GM19025 (cell line): ENCODE measurements at regions not wholly inside any gene's neighbourhood (a gene's known extent, or its start where the extent isn't known, plus 50 kb on each side); places are given as distances from the start of the nearest gene placed in this dataset.
A peak's percentile ranks its signal among the peaks of the same experiment; 100 is the strongest.
"Not testable (repeated sequence)": the region's sequence is repeated elsewhere in the genome, so short reads cannot be mapped to it uniquely, and the experiment has no call there.

Experiments
- ATAC-seq: cut with Tn5 transposase; IDR thresholded peaks from one replicate; pipeline ENCODE4 v1.9.1; 2021; ENCODE audit warnings: mild to moderate bottlenecking, low read depth, moderate library complexity; ENCODE audit not compliant: unreplicated experiment

DNA sequence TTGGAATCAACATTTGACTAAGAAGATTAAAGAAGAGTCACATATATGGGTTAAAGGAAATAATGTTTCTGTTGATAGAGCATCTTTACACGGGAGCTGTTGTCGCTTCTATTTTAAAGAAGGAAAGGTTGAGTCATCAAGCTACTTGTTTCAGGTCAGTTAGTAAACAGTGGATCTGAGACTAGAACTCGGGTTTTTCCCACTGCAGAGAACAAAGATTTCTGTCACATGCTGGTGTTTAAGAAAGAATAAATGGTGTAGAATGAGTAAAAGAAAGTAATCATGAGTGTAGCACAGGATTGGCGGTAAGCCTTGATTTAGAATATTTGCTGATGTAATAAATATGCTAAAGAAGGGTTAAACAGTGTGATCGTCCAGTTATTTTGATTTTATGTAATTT lies 455.5 kb downstream of the AEBP2 start:
- ATAC-seq = peak; percentile 56

DNA sequence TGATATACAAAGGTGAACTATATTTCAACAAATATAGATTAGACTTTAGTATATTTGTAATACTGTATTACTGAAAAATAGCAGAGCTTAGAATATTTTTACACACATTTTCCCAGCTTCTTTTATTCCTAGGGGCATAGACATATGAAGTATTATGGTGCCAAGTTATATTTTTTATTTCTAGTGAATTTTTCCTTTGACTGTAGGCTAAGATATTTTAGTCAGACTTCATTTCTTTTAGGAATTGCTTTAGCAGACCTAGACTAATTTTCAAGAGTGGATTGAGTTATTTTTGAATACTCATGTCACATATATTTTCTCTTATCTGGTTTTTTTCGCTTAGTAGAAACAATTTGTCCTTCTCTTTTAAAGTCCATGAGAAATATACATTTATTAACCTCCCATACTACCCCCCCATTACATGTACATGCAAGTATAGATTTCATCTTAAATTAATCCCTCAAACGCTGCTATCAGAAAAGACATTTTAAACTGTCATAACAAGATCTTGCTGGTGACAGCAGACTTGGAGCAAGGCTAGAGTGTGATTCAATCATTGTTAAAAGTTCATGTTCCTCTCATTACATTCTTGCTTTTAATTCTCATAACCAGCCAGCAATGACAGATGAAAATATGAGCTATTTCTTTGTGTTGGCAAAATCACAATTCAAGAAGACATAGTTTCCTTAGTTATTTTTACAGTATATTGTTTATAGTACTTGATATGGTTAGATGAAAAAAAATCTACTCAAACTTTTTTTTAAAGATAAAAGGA lies 456.1 kb downstream of the AEBP2 start:
- no peak for ATAC-seq

DNA sequence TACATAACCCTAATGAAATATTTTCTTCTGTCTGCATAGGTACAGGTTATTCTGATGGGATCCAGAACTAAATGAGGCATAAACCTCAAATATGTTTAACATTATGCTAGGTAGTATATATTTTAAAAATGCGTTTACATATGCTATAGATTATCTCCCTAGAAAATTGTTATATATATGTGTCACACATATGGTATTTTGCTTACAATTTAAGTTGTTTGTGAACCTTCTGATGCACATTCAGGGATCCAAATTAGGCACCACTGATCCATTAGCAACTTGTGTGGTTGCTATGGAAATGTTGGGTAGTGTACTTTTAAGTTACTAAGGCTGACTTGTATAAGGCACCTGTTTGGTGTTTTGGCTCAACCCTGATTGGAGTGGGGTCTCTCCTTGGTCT lies 456.7 kb downstream of the AEBP2 start:
- ATAC-seq = no peak

DNA sequence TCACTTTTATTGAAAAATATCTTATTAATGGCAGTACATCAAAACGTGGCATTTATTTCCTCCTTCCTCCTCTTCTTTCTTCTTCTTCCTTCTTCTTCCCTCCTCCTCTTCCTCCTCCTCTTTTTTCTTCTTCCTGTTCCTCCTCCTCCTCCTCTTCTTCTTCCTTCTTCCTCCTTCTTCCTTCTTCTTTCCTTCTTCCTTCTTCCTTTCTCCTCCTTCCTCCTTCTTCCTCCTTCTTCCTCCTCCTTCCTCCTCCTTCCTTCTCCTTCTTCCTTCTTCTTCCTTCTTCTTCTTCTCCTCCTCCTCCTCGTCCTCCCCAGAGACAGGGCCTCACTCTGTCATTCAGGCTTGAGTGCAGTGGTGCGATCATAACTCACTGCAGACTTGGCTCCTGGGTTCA lies 457.2 kb downstream of the AEBP2 start:
- no peak for ATAC-seq

DNA sequence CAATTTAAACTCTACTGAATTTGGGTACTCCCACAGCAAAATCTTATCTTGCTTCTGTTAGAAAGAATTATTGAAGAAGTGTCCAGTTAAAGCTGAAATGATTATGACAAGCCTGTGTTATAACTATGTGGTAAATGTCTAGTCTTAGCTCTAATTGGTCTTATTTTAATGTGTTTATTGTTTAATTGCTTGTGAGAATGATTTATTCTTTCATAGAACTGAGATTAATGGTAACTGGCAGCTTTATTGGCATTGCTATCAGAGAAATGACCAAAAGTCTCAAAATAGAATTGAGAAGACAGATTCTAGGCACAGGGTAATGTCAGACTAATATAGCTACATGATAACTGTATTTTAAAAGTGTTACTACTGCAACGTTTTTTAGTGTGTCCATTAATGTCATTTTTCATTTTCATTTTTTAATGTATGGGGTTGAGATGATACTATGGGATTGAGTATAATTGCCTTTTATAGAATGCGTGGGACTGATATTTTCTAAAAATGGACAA lies 458.7 kb downstream of the AEBP2 start:
- no peak for ATAC-seq

DNA sequence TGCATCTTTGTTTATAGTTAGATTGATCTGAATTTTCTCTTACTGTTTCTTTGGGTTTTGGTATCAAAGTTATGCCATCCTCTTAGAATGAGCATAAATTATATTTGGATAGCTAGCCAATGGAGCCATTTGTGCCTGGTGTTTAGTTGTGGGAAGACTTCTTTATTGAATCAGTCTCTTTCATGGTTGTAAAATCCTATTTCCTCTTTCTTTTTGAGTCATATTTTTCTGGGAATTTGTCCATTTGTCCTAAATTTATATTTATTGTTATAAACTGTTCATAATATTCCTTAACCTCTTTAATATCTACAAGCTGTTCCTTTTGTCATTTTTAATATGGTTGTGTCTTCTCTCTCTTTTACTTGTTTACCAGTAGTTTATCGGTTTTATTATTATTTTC lies 462.5 kb downstream of the AEBP2 start:
- no peak for ATAC-seq

DNA sequence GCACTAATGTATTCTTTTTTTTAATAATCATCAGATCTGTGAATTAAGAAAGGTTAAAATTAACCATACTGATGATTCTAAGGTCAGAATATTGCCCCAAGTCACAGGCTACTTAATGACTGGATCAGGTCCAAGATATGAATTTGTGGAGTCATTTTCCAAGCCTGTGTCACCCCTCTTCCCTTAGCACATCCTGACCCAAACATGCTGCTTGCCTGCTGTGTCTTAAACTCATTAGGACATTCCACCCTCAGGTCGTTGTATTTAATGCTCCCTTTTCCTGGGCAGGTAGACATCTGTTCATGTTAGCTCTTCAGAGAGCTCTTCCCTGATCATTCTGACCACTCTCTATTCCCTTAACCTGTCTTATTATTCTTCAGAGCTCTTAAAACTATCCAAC lies 463.5 kb upstream of the PDE3A start:
- ATAC-seq = no peak

DNA sequence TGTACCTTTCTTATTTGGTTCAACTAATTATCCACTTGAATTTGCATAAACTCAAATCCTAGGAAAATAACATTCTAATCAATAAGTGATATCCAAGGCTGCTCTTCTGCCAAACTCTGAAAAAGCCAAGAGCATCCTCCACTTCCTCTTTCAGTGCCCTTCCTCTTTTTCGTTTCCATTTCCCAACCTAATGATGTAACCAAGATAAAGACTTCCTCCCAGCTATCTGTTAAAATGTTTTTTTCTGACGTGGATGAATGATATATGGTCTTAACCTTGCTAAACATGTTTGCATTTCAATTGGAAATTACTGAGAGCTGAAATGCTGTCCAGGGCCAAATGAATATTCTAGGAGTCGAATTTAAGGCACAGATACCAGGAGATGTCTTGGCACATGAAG lies 459.5 kb upstream of the PDE3A start:
- no peak for ATAC-seq

DNA sequence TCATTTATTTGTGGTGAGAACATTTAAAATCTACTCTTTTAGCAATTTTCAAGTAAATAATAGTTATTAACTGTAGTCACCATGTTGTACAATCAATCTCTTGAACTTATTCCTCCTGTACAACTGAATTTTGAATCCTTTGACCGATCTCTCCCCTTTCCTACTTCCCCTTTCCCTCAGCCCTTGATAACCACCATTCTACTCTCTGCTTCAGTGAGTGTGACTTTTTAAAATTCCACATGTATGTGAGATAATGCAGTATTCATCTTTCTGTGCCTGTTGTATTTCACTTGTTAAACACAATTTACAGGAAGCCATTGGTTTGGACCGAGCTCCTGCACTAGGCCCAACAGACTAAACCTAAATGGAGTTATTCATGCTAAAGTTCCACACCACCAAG lies 458.9 kb upstream of the PDE3A start:
- ATAC-seq = no peak

DNA sequence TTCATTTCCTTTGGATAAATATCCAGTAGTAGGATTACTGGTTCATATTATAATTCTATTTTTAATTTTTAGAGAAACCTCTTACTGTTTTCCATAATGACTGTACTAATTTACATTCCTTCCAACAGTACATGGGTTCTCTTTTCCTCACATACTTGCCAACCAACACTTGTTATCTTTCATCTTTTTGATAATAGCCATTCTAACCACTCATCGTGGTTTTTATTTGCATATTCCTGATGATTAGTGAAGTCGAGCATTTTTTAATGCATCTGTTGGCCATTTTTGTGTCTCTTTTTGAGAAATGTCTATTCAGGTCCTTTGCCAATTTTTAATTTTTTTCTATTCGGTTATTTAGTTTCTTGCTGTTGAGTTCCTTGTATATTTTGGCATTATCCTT lies 457.7 kb upstream of the PDE3A start:
- ATAC-seq = no peak

DNA sequence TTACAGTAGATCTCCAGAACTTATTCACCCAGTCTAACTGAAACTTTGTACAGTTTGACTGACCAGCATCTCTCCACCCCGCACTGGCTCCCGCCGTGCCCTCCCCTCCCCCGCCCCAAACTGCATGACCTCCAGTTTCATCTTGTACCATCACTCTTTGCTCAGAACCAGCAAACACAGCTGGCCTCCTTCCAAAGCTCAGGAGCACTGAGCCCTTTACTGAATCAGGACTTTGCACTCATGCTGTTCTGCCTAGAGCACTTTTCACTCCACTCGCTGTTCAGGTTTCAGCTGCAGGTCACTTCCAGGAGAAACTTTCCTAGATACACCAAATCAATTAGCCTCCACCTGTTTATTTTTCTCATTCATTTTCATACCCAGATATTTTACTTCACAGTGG lies 455.3 kb upstream of the PDE3A start:
- ATAC-seq = no peak

DNA sequence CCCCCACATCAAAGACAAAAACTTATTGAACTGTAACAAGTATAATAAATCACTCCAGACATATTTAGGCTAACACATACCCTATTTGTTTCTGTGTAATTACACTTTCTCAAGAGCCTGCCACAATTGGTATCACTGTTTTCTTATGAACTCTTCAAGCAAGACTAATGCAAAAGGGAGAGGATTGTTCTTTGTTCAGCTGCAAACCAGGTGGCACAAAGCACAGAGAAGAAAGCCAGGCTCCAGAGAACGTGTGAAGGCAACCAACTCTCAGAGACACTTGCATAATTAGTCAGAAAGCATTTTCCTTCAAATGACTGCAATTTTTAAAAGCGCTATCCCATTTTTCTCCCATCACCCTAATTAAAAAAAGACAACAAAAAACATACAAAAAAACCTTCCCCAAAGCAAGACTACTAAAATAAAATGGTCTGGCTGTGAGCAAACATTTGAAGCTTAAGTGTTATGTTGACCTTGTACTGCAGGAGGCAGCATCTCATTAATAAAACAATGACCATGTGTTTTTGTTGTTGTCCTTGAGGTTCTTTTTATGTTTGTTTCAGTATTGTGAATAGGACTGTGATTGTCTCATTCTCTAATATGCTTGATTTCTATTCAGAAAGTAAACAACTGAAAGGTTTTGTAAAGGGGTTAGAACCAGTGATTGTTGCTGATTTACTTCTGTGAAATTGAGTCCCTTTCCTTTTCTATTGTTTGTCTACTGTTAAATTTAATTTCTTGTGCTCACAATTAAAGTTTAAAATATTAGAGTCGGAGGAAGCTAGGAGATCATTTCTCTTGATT lies 452.7 kb upstream of the PDE3A start:
- no peak for ATAC-seq

DNA sequence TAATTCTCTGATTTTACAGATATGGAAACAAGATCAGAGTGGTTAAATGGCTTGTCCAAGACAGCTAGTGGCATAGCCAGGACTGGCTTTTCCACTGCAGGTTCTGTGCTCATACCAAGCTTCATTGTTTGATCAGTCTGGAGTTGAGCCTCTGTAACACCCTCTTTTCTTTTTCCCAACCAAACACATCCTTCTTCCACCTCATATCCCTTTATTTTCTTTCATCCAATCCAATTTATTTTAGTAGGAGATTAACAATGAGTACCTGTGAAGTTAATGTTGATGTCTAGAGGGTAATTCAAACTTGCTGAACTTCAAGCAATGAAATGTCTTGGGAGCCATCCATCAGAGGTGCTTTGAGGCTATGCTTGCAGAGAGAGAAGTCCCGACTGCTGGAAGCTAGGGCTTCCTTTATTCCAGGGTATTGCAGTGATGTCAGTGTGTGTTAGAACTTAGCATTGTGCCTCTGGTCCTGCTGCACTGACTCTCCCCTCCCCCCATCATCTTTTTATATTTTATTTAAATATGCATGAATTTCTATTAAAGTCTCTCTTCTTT lies 452.1 kb upstream of the PDE3A start:
- no peak for ATAC-seq

DNA sequence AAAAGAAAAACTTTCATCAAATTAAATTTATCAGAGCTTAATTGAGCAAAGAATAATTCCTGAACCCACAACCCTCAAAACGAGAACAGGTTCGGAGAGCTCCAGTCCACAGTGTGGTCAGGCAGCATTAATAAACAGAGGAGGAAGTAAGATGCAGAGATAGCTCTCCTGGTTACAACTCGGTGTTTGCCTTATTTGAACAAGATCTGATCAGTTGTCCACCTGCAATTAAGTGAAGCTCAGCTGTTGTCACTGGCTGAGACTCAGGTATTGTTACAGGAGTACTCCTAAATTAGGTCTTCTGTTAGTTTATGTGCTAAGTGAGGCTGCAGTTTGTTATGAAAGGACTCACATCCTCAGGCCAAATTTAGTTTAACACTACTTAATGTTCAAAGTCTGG lies 451.4 kb upstream of the PDE3A start:
- no peak for ATAC-seq

DNA sequence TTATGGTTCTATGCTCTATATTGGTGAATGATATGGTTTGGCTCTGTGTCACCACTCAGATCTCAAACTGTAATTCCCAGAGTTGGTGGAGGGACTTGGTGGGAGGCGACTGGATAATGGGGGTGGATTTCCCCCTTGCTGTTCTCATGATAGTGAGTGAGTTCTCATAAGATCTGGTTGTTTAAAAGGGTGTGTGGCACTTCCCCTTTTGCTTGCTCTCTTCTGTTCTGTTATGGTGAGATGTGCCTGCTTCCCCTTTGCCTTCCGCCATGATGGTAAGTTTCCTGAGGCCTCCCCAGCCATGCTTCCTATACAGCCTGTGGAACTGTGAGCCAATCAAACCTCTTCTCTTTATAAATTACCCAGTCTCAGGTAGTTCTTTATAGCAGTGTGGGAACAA lies 446.6 kb upstream of the PDE3A start:
- ATAC-seq = not testable (repeated sequence)

DNA sequence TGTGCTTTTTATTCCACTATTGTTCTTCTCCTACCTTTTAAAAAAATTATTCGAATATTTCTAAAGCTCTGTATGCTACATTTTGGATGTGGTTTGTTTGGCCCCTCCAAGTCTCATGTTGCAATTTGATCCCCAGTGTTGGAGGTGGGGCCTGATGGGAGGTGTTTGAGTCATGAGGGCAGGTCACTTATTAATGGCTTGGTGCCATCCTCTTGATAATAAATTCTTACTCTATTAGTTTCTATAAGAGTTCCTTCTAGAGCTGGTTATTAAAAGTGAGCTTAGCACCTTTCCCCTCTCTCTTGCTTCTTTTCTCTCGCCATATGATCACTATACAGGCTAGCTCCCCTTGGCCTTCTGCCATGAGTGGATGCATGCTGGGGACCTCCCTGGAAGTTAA lies 445.6 kb upstream of the PDE3A start:
- no peak for ATAC-seq

DNA sequence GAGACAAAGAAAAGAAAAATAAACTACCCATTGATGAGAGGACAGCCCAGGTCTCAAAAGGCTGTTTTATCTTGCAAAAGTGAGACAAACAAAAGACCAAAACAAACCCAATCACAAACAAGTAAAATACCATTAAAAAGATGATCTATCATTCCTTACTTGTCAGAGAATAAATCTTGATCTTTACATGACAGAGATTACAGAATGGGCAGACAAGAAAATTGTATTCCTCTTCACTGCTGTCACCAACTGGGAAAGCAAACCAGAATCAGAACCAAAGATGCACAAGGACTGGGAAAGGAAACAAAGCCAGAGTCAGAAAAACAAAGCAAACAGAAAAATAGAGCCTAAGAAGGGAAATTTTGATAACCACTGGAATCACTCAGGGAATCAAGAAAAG lies 444.0 kb upstream of the PDE3A start:
- no peak for ATAC-seq

DNA sequence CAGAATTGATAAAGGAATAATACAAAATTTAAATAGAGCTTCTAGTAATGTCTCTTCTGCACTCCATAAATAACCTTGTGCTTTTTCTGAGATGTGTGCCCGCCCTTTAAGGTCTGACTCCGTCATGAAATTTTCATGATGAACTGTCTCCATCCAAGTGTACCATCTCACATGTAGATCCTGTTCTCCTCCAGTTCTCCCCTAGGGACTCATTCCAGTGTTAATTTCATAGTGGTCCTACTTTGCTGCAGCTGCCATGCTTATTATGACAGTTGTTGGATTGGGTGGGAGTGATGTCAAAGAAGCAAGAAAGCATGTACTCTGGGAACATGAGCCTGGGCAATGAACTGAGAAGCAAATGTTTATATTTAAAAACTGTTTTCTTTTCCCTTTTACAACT lies 442.5 kb upstream of the PDE3A start:
- no peak for ATAC-seq

DNA sequence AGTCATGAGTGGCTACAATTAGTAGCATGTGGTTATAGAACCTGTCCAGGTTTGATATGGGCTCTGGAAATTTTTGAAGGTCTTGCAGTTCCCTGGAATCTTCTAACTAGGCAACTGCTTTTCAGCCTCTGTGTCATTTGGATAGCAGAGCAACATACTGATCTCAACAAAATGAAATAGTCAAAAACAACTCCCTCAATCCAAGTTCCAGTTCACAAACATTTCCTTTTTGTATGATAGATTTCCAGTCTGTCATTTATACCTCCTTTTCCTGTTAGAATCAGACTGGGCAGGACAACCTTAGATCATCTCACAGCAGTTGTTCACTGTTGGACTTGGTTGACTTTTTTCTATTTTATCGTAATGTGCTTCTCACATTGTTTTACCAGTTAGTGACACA lies 442.1 kb upstream of the PDE3A start:
- ATAC-seq = no peak

DNA sequence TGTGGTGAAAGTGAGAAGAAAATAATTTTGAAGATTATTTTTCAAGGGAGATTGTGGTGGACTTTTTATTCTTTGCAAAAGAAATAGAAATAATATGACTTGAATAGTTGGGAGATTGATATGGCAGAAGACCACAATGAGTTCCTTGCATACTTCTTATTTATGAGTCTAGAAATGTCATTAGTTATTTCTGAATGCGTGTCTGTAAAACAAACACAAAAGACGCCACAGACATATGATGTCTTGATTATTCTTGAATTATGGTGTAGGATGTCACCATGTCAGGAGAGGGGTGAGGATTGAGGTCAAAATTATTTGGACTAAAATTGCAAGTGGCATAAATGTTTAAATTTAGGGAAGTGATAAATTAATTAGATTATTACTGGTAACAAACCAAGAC lies 440.7 kb upstream of the PDE3A start:
- no peak for ATAC-seq

DNA sequence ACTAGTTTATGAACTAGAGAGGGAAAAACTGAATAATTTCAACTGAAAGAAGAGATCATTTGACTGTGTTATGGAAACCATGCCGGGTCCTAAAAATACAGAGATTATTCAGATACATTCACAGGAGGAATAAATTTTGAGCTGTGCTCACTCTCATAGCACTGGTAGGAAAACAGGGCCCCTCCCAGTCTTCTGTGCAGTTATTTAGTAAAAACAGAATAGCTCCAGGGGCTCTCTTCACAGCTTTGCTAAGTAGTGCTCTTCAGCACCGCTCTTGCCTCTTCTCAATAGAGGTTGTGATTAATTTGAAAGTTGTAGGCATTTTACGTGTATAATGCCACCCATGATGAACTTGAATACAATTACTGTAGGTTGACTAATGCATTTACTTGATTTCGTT lies 435.9 kb upstream of the PDE3A start:
- no peak for ATAC-seq

DNA sequence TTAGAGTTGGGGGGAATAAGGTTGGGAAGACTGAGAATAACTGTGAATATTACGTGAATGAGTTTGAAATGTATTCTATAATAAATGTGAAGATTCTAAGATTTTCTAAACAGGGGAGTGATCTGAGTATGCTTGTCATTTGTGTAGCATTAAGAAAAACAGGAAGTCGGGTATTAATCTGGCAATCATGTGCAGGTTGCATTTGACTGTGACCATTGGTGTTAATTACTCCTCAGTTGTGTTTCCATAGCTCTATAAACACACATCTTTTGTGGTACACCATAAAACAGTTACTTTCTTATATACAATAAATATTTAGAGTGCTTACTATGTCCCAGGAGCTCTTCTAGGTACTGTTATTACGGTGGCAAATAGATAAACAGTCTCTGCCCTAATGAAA lies 434.4 kb upstream of the PDE3A start:
- no peak for ATAC-seq
